GM12878 (cell line): ENCODE measurements at regions not wholly inside any gene's neighbourhood (a gene's known extent, or its start where the extent isn't known, plus 50 kb on each side); places are given as distances from the start of the nearest gene placed in this dataset.

ENCODE experiments used
- ATAC-seq: fragments of 200-7000 bp; cut with Tn5 transposase; 3 replicates; pipeline ENCODE4 v1.9.1; 2020; ENCODE audit warnings: mild to moderate bottlenecking, moderate library complexity
- BruUV-seq: library from RNA; stranded (reverse); fragments of 400-500 nt; replicated peaks from 2 replicates; lab custom pipeline; 2021; lab: Mats Ljungman, UMichigan
- CTCF ChIA-PET: fragments of 300-600 bp; sonication (Branson Sonifier 250); formaldehyde crosslinking; extraction: SDS; loops from one replicate; lab custom pipeline; 2021; ENCODE audit warnings: inconsistent platforms; lab: Yijun Ruan, JAX
- POLR2A ChIA-PET: fragments of 350-600 bp; formaldehyde crosslinking; extraction: SDS; loops from one replicate; lab custom pipeline; 2021; ENCODE audit warnings: inconsistent platforms; lab: Charles Lee
- RAD21 ChIA-PET: fragments of 300-600 bp; sonication (Branson Sonifier 250); formaldehyde crosslinking; loops from one replicate; lab custom pipeline; 2023; ENCODE audit warnings: antibody characterized with exemption; ENCODE audit not compliant: unreplicated experiment; lab: Charles Lee
- SMC1A ChIA-PET: fragments of 300-600 bp; sonication (Branson Sonifier 250); formaldehyde crosslinking; loops from one replicate; lab custom pipeline; 2023; ENCODE audit not compliant: unreplicated experiment, uncharacterized antibody; lab: Charles Lee
- DNase-seq: peaks from one replicate; pipeline ENCODE4 v3.0.0-alpha.2; 2011; ENCODE audit warnings: low read depth, low spot score
- FAIRE-seq: peaks from 3 replicates; lab custom pipeline; 2011; peaks lifted over from hg19 to GRCh38; lab: Jason Lieb, UNC
- H2AFZ ChIP-seq: 2 replicates; pipeline ENCODE4 v1.6.0; 2011; ENCODE audit warnings: low read depth, low read length, control low read depth; ENCODE audit not compliant: control insufficient read depth
- H3K27ac ChIP-seq: 2 replicates; pipeline ENCODE4 v1.5.1; 2011; ENCODE audit warnings: control low read depth; ENCODE audit not compliant: control insufficient read depth, insufficient read depth
- H3K27me3 ChIP-seq, 2 experiments: replicated peaks in 1 of 2; 2 replicates each; pipeline versions ENCODE4 v1.6.0 to v1.6.1; 2011; ENCODE audit warnings: low read length in 1 of 2; ENCODE audit not compliant: control insufficient read depth in 2 of 2, insufficient read depth in 2 of 2
- H3K36me3 ChIP-seq, 2 experiments: 2 replicates each; pipeline ENCODE4 v1.5.1; 2011; ENCODE audit warnings: low read length in 1 of 2; ENCODE audit not compliant: control insufficient read depth in 2 of 2, insufficient read depth in 2 of 2
- H3K4me1 ChIP-seq: 2 replicates; pipeline ENCODE4 v1.6.1; 2011; ENCODE audit warnings: mild to moderate bottlenecking, low read length, moderate library complexity, mixed read lengths; ENCODE audit not compliant: control insufficient read depth, insufficient read depth
- H3K4me2 ChIP-seq: 2 replicates; pipeline ENCODE4 v1.6.0; 2011; ENCODE audit warnings: control low read depth; ENCODE audit not compliant: control insufficient read depth, insufficient read depth
- H3K4me3 ChIP-seq: fragments of 200-600 bp; sonication (generic); 2 replicates; pipeline ENCODE4 v1.5.1; 2016
- H3K79me2 ChIP-seq: 2 replicates; pipeline ENCODE4 v1.6.0; 2011; ENCODE audit warnings: low read length; ENCODE audit not compliant: control insufficient read depth, insufficient read depth
- H3K9ac ChIP-seq: 2 replicates; pipeline ENCODE4 v1.8.0; 2011; ENCODE audit warnings: low read length, control low read depth, mixed read lengths; ENCODE audit not compliant: control insufficient read depth, insufficient read depth
- H3K9me3 ChIP-seq: replicated peaks from 3 replicates; pipeline ENCODE4 v1.5.1; 2011; ENCODE audit warnings: mild to moderate bottlenecking, low read length; ENCODE audit not compliant: control insufficient read depth, insufficient read depth
- H4K20me1 ChIP-seq: 2 replicates; pipeline ENCODE4 v1.6.0; 2011; ENCODE audit not compliant: control insufficient read depth, insufficient read depth
- BCLAF1 ChIP-seq: fragments of 450-650 bp; IDR thresholded peaks from 2 replicates; pipeline ENCODE4 v1.6.1; 2017; ENCODE audit warnings: antibody characterized with exemption, mild to moderate bottlenecking, moderate library complexity
- EP300 ChIP-seq, 2 experiments: fragments of 150-350 bp in 1 of 2; IDR thresholded peaks; 2 replicates each; pipeline ENCODE4 v1.6.1; 2011 to 2012; ENCODE audit warnings: low read depth in 2 of 2, low read length in 2 of 2, borderline replicate concordance in 1 of 2, improper control_type of control experiment in 1 of 2, inconsistent platforms in 1 of 2; ENCODE audit not compliant: control insufficient read depth in 1 of 2
- ETV6 ChIP-seq, 2 experiments: fragments of 450-650 bp in 1 of 2; IDR thresholded peaks in 1 of 2; conservative IDR thresholded peaks in 1 of 2; 2 replicates each; pipeline ENCODE4 v1.6.1; 2014; ENCODE audit warnings: antibody characterized with exemption in 1 of 2, borderline replicate concordance in 1 of 2, low read depth in 1 of 2, mild to moderate bottlenecking in 1 of 2, moderate library complexity in 1 of 2
- IRF3 ChIP-seq: fragments of 450-650 bp; IDR thresholded peaks from 2 replicates; pipeline ENCODE4 v1.6.1; 2014; ENCODE audit warnings: mild to moderate bottlenecking
- RELB ChIP-seq: fragments of 450-650 bp; IDR thresholded peaks from 2 replicates; pipeline ENCODE4 v1.6.1; 2017; ENCODE audit warnings: low read depth, mild to moderate bottlenecking, moderate library complexity
- REST ChIP-seq: IDR thresholded peaks from 2 replicates; pipeline ENCODE4 v1.6.1; 2012; ENCODE audit warnings: mild to moderate bottlenecking, low read depth, low read length
- WGBS: methylation state at CpG from one replicate; pipeline ENCODE4 v1.1.6; 2016; ENCODE audit warnings: low lambda C conversion rate; ENCODE audit not compliant: insufficient replicate concordance, insufficient coverage; ENCODE audit errors: missing lambda C conversion rate; 5-methylcytosine and 5-hydroxymethylcytosine counted together
- in situ Hi-C: fragments of 300-500 bp; cut with MboI; formaldehyde crosslinking; loops from 9 replicates; pipeline ENCODE4 v1.14.3; 2018; ENCODE audit warnings: mixed read lengths
- intact Hi-C: fragments of 100-400 bp; cut with micrococcal nuclease; formaldehyde crosslinking; loops from one replicate; pipeline ENCODE4 v1.14.2; 2022; ENCODE audit not compliant: unreplicated experiment

GRCh38 chr14:25953532-25954139 lies 644.2 kb downstream of the NOVA1 start (continued):
- TF ChIP-seq RELB (no peak), EP300 (IDR thresholded peaks at IDR 0.05; ENCODE audit: borderline replicate concordance in 1 of 2, control insufficient read depth in 1 of 2, low read depth in 2 of 2, low read length in 2 of 2) (no peak), ETV6 (conservative IDR thresholded peaks at IDR 0.05 in 1 of 2, IDR thresholded peaks at IDR 0.05 in 1 of 2; ENCODE audit: borderline replicate concordance in 1 of 2, low read depth in 1 of 2) (no peak), IRF3 (no peak)

GRCh38 chr14:25945746-25946145 lies 652.1 kb downstream of the NOVA1 start:
- no peaks in the 10 kb centered on the region for H4K20me1 ChIP-seq
- no peaks in the 10 kb centered on the region for H3K27me3 ChIP-seq
- in situ Hi-C loops: no loop called here
- no peak overlapping the region for H3K4me3 ChIP-seq
- 5% methylated on average over 1 of the region's 1 CpG for WGBS
- H3K4me2 ChIP-seq: no peak overlapping the region
- H3K9me3 ChIP-seq: no peaks in the 10 kb centered on the region
- no peaks in the 10 kb centered on the region for H3K36me3 ChIP-seq
- H3K4me1 ChIP-seq: no peaks in the 10 kb centered on the region
- no peaks in the 10 kb centered on the region for H3K79me2 ChIP-seq
- ChIA-PET SMC1A (no interaction called here), CTCF (interaction anchor here (1.4 kb wide), 1 partner anchor 8 kb away, joined by 3 read pairs; no protein-coding TSS in a partner anchor), RAD21 (no interaction called here), POLR2A (no interaction called here)
- intact Hi-C loops: no loop called here
- BruUV-seq: no TSS peak
- no peak overlapping the region for H3K9ac ChIP-seq
- ATAC-seq (no peak), DNase-seq (no peak), FAIRE-seq (no peak)
- H2AFZ ChIP-seq: no peak overlapping the region
- H3K27ac ChIP-seq: no peak overlapping the region
- no peak for TF ChIP-seq BCLAF1
- TF ChIP-seq REST: no peak
